Liver (tissue), 8 donors: ENCODE measurements at regions not wholly inside any gene's neighbourhood (a gene's known extent, or its start where the extent isn't known, plus 50 kb on each side); places are given as distances from the start of the nearest gene placed in this dataset.

Experiments
- DNase-seq: peaks from one replicate; pipeline ENCODE4 v3.0.0-alpha.2; 2017; ENCODE audit warnings: low spot score
- H3K27ac ChIP-seq, 2 donors: one replicate each; pipeline ENCODE4 v1.7.0; 2013; ENCODE audit warnings: inconsistent platforms in 2 of 2, low read length in 2 of 2, control low read depth in 1 of 2, low read depth in 1 of 2, mild to moderate bottlenecking in 1 of 2
- H3K27me3 ChIP-seq, 4 donors: one replicate each; pipeline versions ENCODE4 v1.6.1 to v1.7.0; 2013; ENCODE audit warnings: low read length in 3 of 4, inconsistent platforms in 1 of 4, mild to moderate bottlenecking in 1 of 4, moderate library complexity in 1 of 4; ENCODE audit not compliant: control insufficient read depth in 4 of 4, insufficient read depth in 4 of 4
- H3K36me3 ChIP-seq, 4 donors: one replicate each; pipeline versions ENCODE4 v1.6.1 to v1.7.0; 2013; ENCODE audit warnings: low read length in 3 of 4, mild to moderate bottlenecking in 3 of 4, low read depth in 1 of 4, moderate library complexity in 1 of 4; ENCODE audit not compliant: control insufficient read depth in 4 of 4, insufficient read depth in 3 of 4
- H3K4me1 ChIP-seq, 4 donors: one replicate each; pipeline versions ENCODE4 v1.6.1 to v1.7.0; 2013; ENCODE audit warnings: low read length in 3 of 4, mild to moderate bottlenecking in 3 of 4, moderate library complexity in 1 of 4; ENCODE audit not compliant: control insufficient read depth in 4 of 4, insufficient read depth in 4 of 4
- H3K4me3 ChIP-seq, 3 donors: one replicate each; pipeline versions ENCODE4 v1.6.1 to v1.7.0; 2013; ENCODE audit warnings: low read length in 3 of 3, control low read depth in 1 of 3, low read depth in 1 of 3, mild to moderate bottlenecking in 1 of 3
- H3K9ac ChIP-seq, 2 donors: one replicate each; pipeline ENCODE4 v1.7.0; 2013; ENCODE audit warnings: low read length in 2 of 2, mild to moderate bottlenecking in 2 of 2, moderate library complexity in 2 of 2, control low read depth in 1 of 2, low read depth in 1 of 2
- H3K9me3 ChIP-seq, 4 donors: one replicate each; pipeline versions ENCODE4 v1.6.1 to v1.7.0; 2013; ENCODE audit warnings: low read length in 3 of 4; ENCODE audit not compliant: control insufficient read depth in 4 of 4
- EGR1 ChIP-seq, 2 donors: IDR thresholded peaks; 2 replicates each; pipeline ENCODE4 v1.6.1; 2016 to 2018; ENCODE audit warnings: antibody characterized with exemption in 2 of 2, low read depth in 2 of 2
- FOXA1 ChIP-seq: IDR thresholded peaks from 2 replicates; pipeline ENCODE4 v1.6.1; 2016; ENCODE audit warnings: antibody characterized with exemption
- FOXA2 ChIP-seq: IDR thresholded peaks from 2 replicates; pipeline ENCODE4 v1.6.1; 2016; ENCODE audit warnings: antibody characterized with exemption
- GABPA ChIP-seq, 2 donors: IDR thresholded peaks in 1 of 2; conservative IDR thresholded peaks in 1 of 2; 2 replicates each; pipeline ENCODE4 v1.6.1; 2016; ENCODE audit warnings: antibody characterized with exemption in 2 of 2, mild to moderate bottlenecking in 1 of 2, moderate library complexity in 1 of 2
- HNF4A ChIP-seq, 2 donors: conservative IDR thresholded peaks; 2 replicates each; pipeline ENCODE4 v1.6.1; 2016; ENCODE audit warnings: antibody characterized with exemption in 2 of 2, mild to moderate bottlenecking in 2 of 2
- HNF4G ChIP-seq: IDR thresholded peaks from 2 replicates; pipeline ENCODE4 v1.6.1; 2016; ENCODE audit warnings: antibody characterized with exemption
- JUND ChIP-seq, 2 donors: IDR thresholded peaks; 2 replicates each; pipeline ENCODE4 v1.6.1; 2016; ENCODE audit warnings: antibody characterized with exemption in 2 of 2
- RAD21 ChIP-seq, 2 donors: IDR thresholded peaks; 2 replicates each; pipeline ENCODE4 v1.6.1; 2016; ENCODE audit warnings: antibody characterized with exemption in 2 of 2, mild to moderate bottlenecking in 2 of 2
- RXRA ChIP-seq, 2 donors: IDR thresholded peaks; 2 replicates each; pipeline ENCODE4 v1.6.1; 2017 to 2018; ENCODE audit warnings: antibody characterized with exemption in 2 of 2, mild to moderate bottlenecking in 1 of 2
- TAF1 ChIP-seq: conservative IDR thresholded peaks from 2 replicates; pipeline ENCODE4 v1.6.1; 2016; ENCODE audit warnings: antibody characterized with exemption, mild to moderate bottlenecking
- YY1 ChIP-seq: IDR thresholded peaks from 2 replicates; pipeline ENCODE4 v1.6.1; 2016; ENCODE audit warnings: antibody characterized with exemption, mild to moderate bottlenecking
- WGBS: extraction: QIAGEN DNeasy Blood & Tissue Kit; methylation state at CpG from one replicate; pipeline ENCODE4 v1.1.7; 2013; 5-methylcytosine and 5-hydroxymethylcytosine counted together
- TF ChIP-seq, protein P1 (sequence below): IDR thresholded peaks from 2 replicates; pipeline ENCODE4 v1.6.1; 2016; ENCODE audit warnings: antibody characterized with exemption
- TF ChIP-seq, protein P2 (sequence below): IDR thresholded peaks from 2 replicates; pipeline ENCODE4 v1.6.1; 2016; ENCODE audit warnings: antibody characterized with exemption
- TF ChIP-seq, protein P3 (sequence below): IDR thresholded peaks from 2 replicates; pipeline ENCODE4 v1.6.1; 2016; ENCODE audit warnings: antibody characterized with exemption, mild to moderate bottlenecking
- TF ChIP-seq, protein P4 (sequence below): fragments of 150-350 bp; IDR thresholded peaks from 2 replicates; pipeline ENCODE4 v1.5.1; 2017; ENCODE audit warnings: improper control_type of control experiment, low read depth, low read length; ENCODE audit not compliant: missing input control
- donor health status: healthy.
- donor health status: healthy.
- donor health status: healthy.
- donor health status: healthy.
- donor health status: healthy.

DNA sequence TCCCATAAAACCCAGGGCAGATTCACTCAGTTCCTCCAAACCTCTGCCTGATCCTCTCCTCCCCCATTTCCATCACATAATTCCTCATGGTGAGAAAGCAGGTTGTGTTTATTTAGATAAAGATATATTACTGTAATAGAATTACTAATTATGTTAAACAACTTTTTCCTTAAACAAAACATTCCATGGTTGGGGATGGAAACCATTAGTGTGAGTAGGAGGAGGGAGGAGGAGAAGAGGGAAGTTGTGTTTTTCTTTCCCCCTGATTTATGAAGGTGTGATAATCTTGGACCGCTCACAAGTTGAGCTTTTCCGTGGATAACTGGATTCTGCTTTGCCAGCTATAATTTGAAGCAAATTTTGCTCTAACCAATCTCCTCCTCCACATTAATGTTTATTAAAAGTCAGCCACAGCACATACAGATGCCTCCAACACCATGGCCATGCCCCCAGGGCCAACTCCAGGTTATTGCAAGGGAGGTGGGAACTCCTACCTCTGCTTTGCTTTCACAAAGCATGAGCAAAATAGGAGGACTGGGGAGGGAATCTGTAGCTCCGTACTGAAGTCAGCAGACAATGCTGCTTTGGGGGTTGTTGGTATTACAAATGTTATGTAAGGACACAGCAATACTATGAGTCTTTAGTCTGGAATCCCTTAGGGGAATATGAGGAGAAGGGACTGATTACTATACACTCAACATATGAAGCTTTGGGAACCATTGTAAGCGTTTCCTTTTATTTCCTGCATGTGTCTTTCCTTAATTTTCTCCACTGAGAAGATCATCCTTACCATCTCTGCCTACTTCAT lies 542.0 kb downstream of the DHX35 start:
- Histone ChIP-seq H3K4me1 (no peaks in the 10 kb centered on the region), H3K4me3 (no peak overlapping the region), H3K36me3 (no peaks in the 10 kb centered on the region), H3K27ac (no peak overlapping the region), H3K9me3 (no peaks in the 10 kb centered on the region), H3K27me3 (peaks cover 0 to 3% (median 0%) of the 10 kb centered on the region in 4 donors), H3K9ac (no peak overlapping the region)
- no peak for DNase-seq
- TF ChIP-seq HNF4G (no peak), TAF1 (no peak), GABPA (IDR thresholded peaks at IDR 0.05 in 1 of 2, conservative IDR thresholded peaks at IDR 0.05 in 1 of 2) (no peak)
- TF ChIP-seq, protein P1, sequence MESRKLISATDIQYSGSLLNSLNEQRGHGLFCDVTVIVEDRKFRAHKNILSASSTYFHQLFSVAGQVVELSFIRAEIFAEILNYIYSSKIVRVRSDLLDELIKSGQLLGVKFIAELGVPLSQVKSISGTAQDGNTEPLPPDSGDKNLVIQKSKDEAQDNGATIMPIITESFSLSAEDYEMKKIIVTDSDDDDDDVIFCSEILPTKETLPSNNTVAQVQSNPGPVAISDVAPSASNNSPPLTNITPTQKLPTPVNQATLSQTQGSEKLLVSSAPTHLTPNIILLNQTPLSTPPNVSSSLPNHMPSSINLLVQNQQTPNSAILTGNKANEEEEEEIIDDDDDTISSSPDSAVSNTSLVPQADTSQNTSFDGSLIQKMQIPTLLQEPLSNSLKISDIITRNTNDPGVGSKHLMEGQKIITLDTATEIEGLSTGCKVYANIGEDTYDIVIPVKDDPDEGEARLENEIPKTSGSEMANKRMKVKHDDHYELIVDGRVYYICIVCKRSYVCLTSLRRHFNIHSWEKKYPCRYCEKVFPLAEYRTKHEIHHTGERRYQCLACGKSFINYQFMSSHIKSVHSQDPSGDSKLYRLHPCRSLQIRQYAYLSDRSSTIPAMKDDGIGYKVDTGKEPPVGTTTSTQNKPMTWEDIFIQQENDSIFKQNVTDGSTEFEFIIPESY: no peak
- WGBS: 76% methylated on average over 4 of the region's 4 CpGs

DNA sequence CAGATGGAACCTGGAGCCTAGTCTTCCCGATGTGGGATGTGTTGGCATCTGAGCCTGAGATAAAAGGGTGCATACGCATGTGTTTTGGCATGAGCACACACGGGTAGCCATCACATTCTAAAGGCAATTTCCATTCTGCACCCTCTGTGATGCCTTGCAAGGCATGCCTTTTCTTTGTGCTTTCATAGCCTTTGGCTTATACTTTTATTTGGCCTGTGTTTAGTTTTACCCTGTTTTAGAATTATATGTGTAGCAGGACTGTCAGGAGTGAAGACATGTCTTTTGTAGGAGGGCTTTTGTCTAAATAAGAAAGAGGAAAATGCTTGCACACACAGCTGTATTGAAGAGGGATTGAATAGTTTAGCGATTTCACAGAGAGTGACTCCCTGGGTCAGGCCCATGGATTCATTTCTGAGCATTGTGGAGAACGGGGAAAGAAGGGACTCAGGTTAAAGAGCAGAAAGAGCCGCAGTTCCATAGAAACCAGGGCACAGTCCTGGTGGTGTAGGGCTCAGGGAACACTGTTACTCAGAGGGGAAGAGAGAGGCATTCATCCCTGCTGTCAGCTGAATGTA lies 530.2 kb downstream of the DHX35 start:
- Histone ChIP-seq H3K4me1 (no peaks in the 10 kb centered on the region), H3K27me3 (no peaks in the 10 kb centered on the region), H3K9ac (no peak overlapping the region), H3K27ac (no peak overlapping the region), H3K36me3 (no peaks in the 10 kb centered on the region), H3K4me3 (no peak overlapping the region), H3K9me3 (peaks cover 0 to 7% (median 4%) of the 10 kb centered on the region in 4 donors)
- 82% methylated on average over 6 of the region's 6 CpGs for WGBS
- no peak for DNase-seq
- TF ChIP-seq, protein P2, sequence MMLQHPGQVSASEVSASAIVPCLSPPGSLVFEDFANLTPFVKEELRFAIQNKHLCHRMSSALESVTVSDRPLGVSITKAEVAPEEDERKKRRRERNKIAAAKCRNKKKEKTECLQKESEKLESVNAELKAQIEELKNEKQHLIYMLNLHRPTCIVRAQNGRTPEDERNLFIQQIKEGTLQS: no peak
- TF ChIP-seq RXRA (IDR thresholded peaks at IDR 0.05) (no peak), HNF4A (conservative IDR thresholded peaks at IDR 0.05) (no peak), RAD21 (IDR thresholded peaks at IDR 0.05) (no peak), JUND (IDR thresholded peaks at IDR 0.05) (no peak)
- TF ChIP-seq, protein P3, sequence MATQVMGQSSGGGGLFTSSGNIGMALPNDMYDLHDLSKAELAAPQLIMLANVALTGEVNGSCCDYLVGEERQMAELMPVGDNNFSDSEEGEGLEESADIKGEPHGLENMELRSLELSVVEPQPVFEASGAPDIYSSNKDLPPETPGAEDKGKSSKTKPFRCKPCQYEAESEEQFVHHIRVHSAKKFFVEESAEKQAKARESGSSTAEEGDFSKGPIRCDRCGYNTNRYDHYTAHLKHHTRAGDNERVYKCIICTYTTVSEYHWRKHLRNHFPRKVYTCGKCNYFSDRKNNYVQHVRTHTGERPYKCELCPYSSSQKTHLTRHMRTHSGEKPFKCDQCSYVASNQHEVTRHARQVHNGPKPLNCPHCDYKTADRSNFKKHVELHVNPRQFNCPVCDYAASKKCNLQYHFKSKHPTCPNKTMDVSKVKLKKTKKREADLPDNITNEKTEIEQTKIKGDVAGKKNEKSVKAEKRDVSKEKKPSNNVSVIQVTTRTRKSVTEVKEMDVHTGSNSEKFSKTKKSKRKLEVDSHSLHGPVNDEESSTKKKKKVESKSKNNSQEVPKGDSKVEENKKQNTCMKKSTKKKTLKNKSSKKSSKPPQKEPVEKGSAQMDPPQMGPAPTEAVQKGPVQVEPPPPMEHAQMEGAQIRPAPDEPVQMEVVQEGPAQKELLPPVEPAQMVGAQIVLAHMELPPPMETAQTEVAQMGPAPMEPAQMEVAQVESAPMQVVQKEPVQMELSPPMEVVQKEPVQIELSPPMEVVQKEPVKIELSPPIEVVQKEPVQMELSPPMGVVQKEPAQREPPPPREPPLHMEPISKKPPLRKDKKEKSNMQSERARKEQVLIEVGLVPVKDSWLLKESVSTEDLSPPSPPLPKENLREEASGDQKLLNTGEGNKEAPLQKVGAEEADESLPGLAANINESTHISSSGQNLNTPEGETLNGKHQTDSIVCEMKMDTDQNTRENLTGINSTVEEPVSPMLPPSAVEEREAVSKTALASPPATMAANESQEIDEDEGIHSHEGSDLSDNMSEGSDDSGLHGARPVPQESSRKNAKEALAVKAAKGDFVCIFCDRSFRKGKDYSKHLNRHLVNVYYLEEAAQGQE: no peak

GRCh38 chr20:39491711-39492110 lies 529.6 kb downstream of the DHX35 start:
- H3K9ac ChIP-seq: no peak overlapping the region
- no peaks in the 10 kb centered on the region for H3K4me1 ChIP-seq
- H3K27me3 ChIP-seq: no peaks in the 10 kb centered on the region
- WGBS: 88% methylated on average over 1 of the region's 1 CpG
- no peak for DNase-seq
- H3K4me3 ChIP-seq: no peak overlapping the region
- peaks cover 0 to 1% (median under 1%) of the 10 kb centered on the region in 4 donors for H3K9me3 ChIP-seq
- no peak overlapping the region for H3K27ac ChIP-seq
- H3K36me3 ChIP-seq: no peaks in the 10 kb centered on the region
- TF ChIP-seq, protein P2: no peak
- TF ChIP-seq, protein P3: no peak
- TF ChIP-seq, protein P4, sequence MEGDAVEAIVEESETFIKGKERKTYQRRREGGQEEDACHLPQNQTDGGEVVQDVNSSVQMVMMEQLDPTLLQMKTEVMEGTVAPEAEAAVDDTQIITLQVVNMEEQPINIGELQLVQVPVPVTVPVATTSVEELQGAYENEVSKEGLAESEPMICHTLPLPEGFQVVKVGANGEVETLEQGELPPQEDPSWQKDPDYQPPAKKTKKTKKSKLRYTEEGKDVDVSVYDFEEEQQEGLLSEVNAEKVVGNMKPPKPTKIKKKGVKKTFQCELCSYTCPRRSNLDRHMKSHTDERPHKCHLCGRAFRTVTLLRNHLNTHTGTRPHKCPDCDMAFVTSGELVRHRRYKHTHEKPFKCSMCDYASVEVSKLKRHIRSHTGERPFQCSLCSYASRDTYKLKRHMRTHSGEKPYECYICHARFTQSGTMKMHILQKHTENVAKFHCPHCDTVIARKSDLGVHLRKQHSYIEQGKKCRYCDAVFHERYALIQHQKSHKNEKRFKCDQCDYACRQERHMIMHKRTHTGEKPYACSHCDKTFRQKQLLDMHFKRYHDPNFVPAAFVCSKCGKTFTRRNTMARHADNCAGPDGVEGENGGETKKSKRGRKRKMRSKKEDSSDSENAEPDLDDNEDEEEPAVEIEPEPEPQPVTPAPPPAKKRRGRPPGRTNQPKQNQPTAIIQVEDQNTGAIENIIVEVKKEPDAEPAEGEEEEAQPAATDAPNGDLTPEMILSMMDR: no peak
- no peak for TF ChIP-seq YY1
- TF ChIP-seq JUND (IDR thresholded peaks at IDR 0.05): no peak
- no peak for TF ChIP-seq FOXA2
- TF ChIP-seq EGR1 (IDR thresholded peaks at IDR 0.05; ENCODE audit: low read depth in 2 of 2): no peak
- TF ChIP-seq FOXA1: no peak
- no peak for TF ChIP-seq RAD21 (IDR thresholded peaks at IDR 0.05)
